Activated T-cell treated with anti-CD3 and anti-CD28 coated beads, Interleukin-2, amount 50 U/mL, for 4 hours (primary cell): ENCODE measurements at regions not wholly inside any gene's neighbourhood (a gene's known extent, or its start where the extent isn't known, plus 50 kb on each side); places are given as distances from the start of the nearest gene placed in this dataset.
A peak's percentile ranks its signal among the peaks of the same experiment; 100 is the strongest.
"Not testable (repeated sequence)": the region's sequence is repeated elsewhere in the genome, so short reads cannot be mapped to it uniquely, and the experiment has no call there.

Experiments
- ATAC-seq, 2 donors: fragments of 200-7000 bp; cut with Tn5 transposase; one replicate each; pipeline ENCODE4 v1.10.0; 2021
- DNase-seq: peaks from one replicate; pipeline ENCODE4 v3.0.0-alpha.2; 2020
- H3K27me3 Mint-ChIP-seq: one replicate; pipeline ENCODE4 v1.8.0; 2021; ENCODE audit warnings: low read depth, mixed read lengths
- H3K36me3 Mint-ChIP-seq: one replicate; pipeline ENCODE4 v1.8.0; 2022; ENCODE audit warnings: mixed read lengths; ENCODE audit not compliant: insufficient read depth
- H3K4me1 Mint-ChIP-seq: one replicate; pipeline ENCODE4 v1.8.0; 2021; ENCODE audit warnings: low read depth, mixed read lengths
- H3K4me3 Mint-ChIP-seq: one replicate; pipeline ENCODE4 v1.8.0; 2021; ENCODE audit warnings: mild to moderate bottlenecking, moderate library complexity, mixed read lengths
- H3K9me3 Mint-ChIP-seq: one replicate; pipeline ENCODE4 v1.8.0; 2021; ENCODE audit warnings: mixed read lengths

GRCh38 chr6:134593442-134593841, 275.5 kb upstream of the SGK1 start:
- ATAC-seq (no peak), DNase-seq (no peak)
- no peaks in the 10 kb centered on the region for H3K9me3 Mint-ChIP-seq
- no peaks in the 10 kb centered on the region for H3K36me3 Mint-ChIP-seq
- no peaks in the 10 kb centered on the region for H3K4me1 Mint-ChIP-seq
- no peaks in the 10 kb centered on the region for H3K27me3 Mint-ChIP-seq
- no peak overlapping the region for H3K4me3 Mint-ChIP-seq

GRCh38 chr6:134593024-134593423, 275.1 kb upstream of the SGK1 start:
- no peak for DNase-seq
- Mint-ChIP-seq H3K36me3 (no peaks in the 10 kb centered on the region), H3K4me3 (no peak overlapping the region), H3K9me3 (no peaks in the 10 kb centered on the region), H3K27me3 (no peaks in the 10 kb centered on the region), H3K4me1 (no peaks in the 10 kb centered on the region)
- ATAC-seq: no peak

GRCh38 chr6:134590449-134590848, 272.5 kb upstream of the SGK1 start:
- ATAC-seq (no peak), DNase-seq (no peak)
- H3K27me3 Mint-ChIP-seq: no peaks in the 10 kb centered on the region
- H3K36me3 Mint-ChIP-seq: no peaks in the 10 kb centered on the region
- no peak overlapping the region for H3K4me3 Mint-ChIP-seq
- H3K4me1 Mint-ChIP-seq: no peaks in the 10 kb centered on the region
- no peaks in the 10 kb centered on the region for H3K9me3 Mint-ChIP-seq

GRCh38 chr6:134590004-134590403, 272.1 kb upstream of the SGK1 start:
- no peak for ATAC-seq
- H3K27me3 Mint-ChIP-seq: no peaks in the 10 kb centered on the region

GRCh38 chr6:134589512-134589911, 271.6 kb upstream of the SGK1 start:
- H3K27me3 Mint-ChIP-seq: no peaks in the 10 kb centered on the region
- ATAC-seq (no peak), DNase-seq (no peak)
- H3K4me3 Mint-ChIP-seq: no peak overlapping the region
- H3K36me3 Mint-ChIP-seq: no peaks in the 10 kb centered on the region
- no peaks in the 10 kb centered on the region for H3K4me1 Mint-ChIP-seq
- H3K9me3 Mint-ChIP-seq: no peaks in the 10 kb centered on the region

More at GRCh38 chr6:134590004-134590403, 272.1 kb upstream of the SGK1 start:
- Mint-ChIP-seq H3K36me3 (no peaks in the 10 kb centered on the region), H3K9me3 (no peaks in the 10 kb centered on the region), H3K4me1 (no peaks in the 10 kb centered on the region), H3K4me3 (no peak overlapping the region)
- DNase-seq: no peak

GRCh38 chr6:134588267-134588666, 270.4 kb upstream of the SGK1 start:
- H3K4me3 Mint-ChIP-seq: no peak overlapping the region
- H3K27me3 Mint-ChIP-seq: no peaks in the 10 kb centered on the region
- ATAC-seq (no peak), DNase-seq (no peak)
- H3K9me3 Mint-ChIP-seq: no peaks in the 10 kb centered on the region
- H3K4me1 Mint-ChIP-seq: no peaks in the 10 kb centered on the region
- no peaks in the 10 kb centered on the region for H3K36me3 Mint-ChIP-seq

- H3K4me3 Mint-ChIP-seq: no peak overlapping the region
- H3K9me3 Mint-ChIP-seq: no peaks in the 10 kb centered on the region
- ATAC-seq: no peak
- no peaks in the 10 kb centered on the region for H3K27me3 Mint-ChIP-seq
- no peak for DNase-seq
- H3K4me1 Mint-ChIP-seq: no peaks in the 10 kb centered on the region
- H3K36me3 Mint-ChIP-seq: no peaks in the 10 kb centered on the region
Observed at GRCh38 chr6:134585517-134585873, 267.6 kb upstream of the SGK1 start.

- DNase-seq (no peak), ATAC-seq (no peak)
- Mint-ChIP-seq H3K4me1 (no peaks in the 10 kb centered on the region), H3K36me3 (no peaks in the 10 kb centered on the region), H3K9me3 (no peaks in the 10 kb centered on the region), H3K4me3 (no peak overlapping the region), H3K27me3 (no peaks in the 10 kb centered on the region)
Observed at GRCh38 chr6:134584847-134585516, 267.1 kb upstream of the SGK1 start.

GRCh38 chr6:134577998-134578397, 260.1 kb upstream of the SGK1 start:
- DNase-seq (no peak), ATAC-seq (no peak)
- no peaks in the 10 kb centered on the region for H3K9me3 Mint-ChIP-seq
- no peaks in the 10 kb centered on the region for H3K27me3 Mint-ChIP-seq
- H3K36me3 Mint-ChIP-seq: no peaks in the 10 kb centered on the region
- no peak overlapping the region for H3K4me3 Mint-ChIP-seq
- no peaks in the 10 kb centered on the region for H3K4me1 Mint-ChIP-seq

- no peaks in the 10 kb centered on the region for H3K9me3 Mint-ChIP-seq
- no peak for DNase-seq
- H3K4me3 Mint-ChIP-seq: no peak overlapping the region
- H3K27me3 Mint-ChIP-seq: no peaks in the 10 kb centered on the region
- ATAC-seq: no peak
- no peaks in the 10 kb centered on the region for H3K36me3 Mint-ChIP-seq
- H3K4me1 Mint-ChIP-seq: peaks cover 1% of the 10 kb centered on the region
Observed at GRCh38 chr6:134575221-134575620, 257.3 kb upstream of the SGK1 start.

GRCh38 chr6:134574491-134574890, 256.6 kb upstream of the SGK1 start:
- ATAC-seq (no peak), DNase-seq (no peak)
- H3K4me1 Mint-ChIP-seq: peaks cover 9% of the 10 kb centered on the region
- no peaks in the 10 kb centered on the region for H3K27me3 Mint-ChIP-seq
- no peaks in the 10 kb centered on the region for H3K9me3 Mint-ChIP-seq
- no peak overlapping the region for H3K4me3 Mint-ChIP-seq
- no peaks in the 10 kb centered on the region for H3K36me3 Mint-ChIP-seq

- peaks cover 14% of the 10 kb centered on the region for H3K4me1 Mint-ChIP-seq
- DNase-seq, ATAC-seq, H3K27me3 Mint-ChIP-seq, H3K36me3 Mint-ChIP-seq, H3K9me3 Mint-ChIP-seq: not testable (repeated sequence)
- H3K4me3 Mint-ChIP-seq: peak overlapping the region; percentile 1
Observed at GRCh38 chr6:134569996-134570395, 252.1 kb upstream of the SGK1 start.

GRCh38 chr6:134564705-134565104, 246.8 kb upstream of the SGK1 start:
- peaks cover 7% of the 10 kb centered on the region for H3K4me1 Mint-ChIP-seq
- H3K36me3 Mint-ChIP-seq: no peaks in the 10 kb centered on the region
- no peak for DNase-seq
- no peaks in the 10 kb centered on the region for H3K27me3 Mint-ChIP-seq
- peaks cover 7% of the 10 kb centered on the region for H3K9me3 Mint-ChIP-seq
- ATAC-seq: no peak
- H3K4me3 Mint-ChIP-seq: no peak overlapping the region

- no peak for ATAC-seq
Observed at GRCh38 chr6:134560019-134560418, 242.1 kb upstream of the SGK1 start.

GRCh38 chr6:134557509-134557908, 239.6 kb upstream of the SGK1 start:
- Mint-ChIP-seq H3K27me3 (no peaks in the 10 kb centered on the region), H3K36me3 (no peaks in the 10 kb centered on the region), H3K4me3 (no peak overlapping the region), H3K9me3 (peaks cover 3% of the 10 kb centered on the region), H3K4me1 (no peaks in the 10 kb centered on the region)
- no peak for ATAC-seq
- no peak for DNase-seq

More at GRCh38 chr6:134560019-134560418, 242.1 kb upstream of the SGK1 start:
- DNase-seq: no peak
- Mint-ChIP-seq H3K4me1 (no peaks in the 10 kb centered on the region), H3K27me3 (no peaks in the 10 kb centered on the region), H3K4me3 (no peak overlapping the region), H3K9me3 (peaks cover 3% of the 10 kb centered on the region), H3K36me3 (no peaks in the 10 kb centered on the region)

- no peak overlapping the region for H3K4me3 Mint-ChIP-seq
- H3K36me3 Mint-ChIP-seq: no peaks in the 10 kb centered on the region
- no peaks in the 10 kb centered on the region for H3K27me3 Mint-ChIP-seq
- ATAC-seq: no peak
- DNase-seq: no peak
- no peaks in the 10 kb centered on the region for H3K4me1 Mint-ChIP-seq
- peaks cover 3% of the 10 kb centered on the region for H3K9me3 Mint-ChIP-seq
Observed at GRCh38 chr6:134555672-134556071, 237.8 kb upstream of the SGK1 start.
